GM18507 (cell line): ENCODE measurements at regions not wholly inside any gene's neighbourhood (a gene's known extent, or its start where the extent isn't known, plus 50 kb on each side); places are given as distances from the start of the nearest gene placed in this dataset.
"Not testable (repeated sequence)": the region's sequence is repeated elsewhere in the genome, so short reads cannot be mapped to it uniquely, and the experiment has no call there.

Experiments used
- DNase-seq: peaks from one replicate; pipeline ENCODE4 v3.0.0; 2011; ENCODE audit warnings: low read depth; ENCODE audit not compliant: insufficient read length; ENCODE audit errors: extremely low spot score
- FAIRE-seq: peaks from 2 replicates; lab custom pipeline; 2011; peaks lifted over from hg19 to GRCh38; lab: Jason Lieb, UNC

- DNase-seq, result no peak
- FAIRE-seq, result no peak
These were observed 172.4 kb downstream of the PSMG1 start for GRCh38 chr21:39010629-39011404.

DNA sequence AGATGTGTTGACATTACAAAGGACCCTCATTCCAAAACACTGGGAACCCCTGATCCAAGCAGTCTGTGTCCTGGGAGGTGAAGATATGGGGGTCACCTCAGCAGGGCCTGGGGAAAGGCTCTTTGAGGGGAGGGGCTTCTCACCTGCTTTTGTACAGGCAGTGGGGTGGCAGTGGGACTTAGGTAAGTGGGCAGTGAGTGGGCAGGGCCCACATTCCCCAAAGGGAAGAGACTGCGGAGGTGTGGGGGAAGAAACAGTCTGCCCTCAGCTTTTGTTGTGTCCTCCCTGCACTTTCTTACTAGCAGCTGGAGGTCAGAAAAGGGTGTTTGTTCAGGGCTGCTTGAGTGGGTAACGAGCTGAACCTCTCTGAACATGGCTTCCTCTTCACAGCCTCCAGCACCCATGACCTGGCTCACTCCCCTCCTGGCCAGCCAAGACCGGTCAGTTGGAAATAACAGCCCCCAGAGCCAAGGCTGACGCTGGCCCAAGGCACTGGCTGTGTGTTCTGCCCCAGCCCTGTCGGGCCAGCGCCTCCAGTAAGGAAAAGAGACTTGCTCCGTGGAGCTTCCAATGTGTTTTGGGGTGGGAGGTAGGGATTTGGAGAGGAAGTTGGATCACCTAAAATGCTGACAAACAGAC lies 173.5 kb downstream of the PSMG1 start:
- FAIRE-seq, result no peak

GRCh38 chr21:39007985-39008384 lies 175.3 kb downstream of the PSMG1 start:
- FAIRE-seq (no peak), DNase-seq (no peak)

More for the DNA sequence above, 173.5 kb downstream of the PSMG1 start:
- DNase-seq, result no peak

GRCh38 chr21:39007532-39007931 lies 175.7 kb downstream of the PSMG1 start:
- no peak for FAIRE-seq
- DNase-seq, result no peak

DNA sequence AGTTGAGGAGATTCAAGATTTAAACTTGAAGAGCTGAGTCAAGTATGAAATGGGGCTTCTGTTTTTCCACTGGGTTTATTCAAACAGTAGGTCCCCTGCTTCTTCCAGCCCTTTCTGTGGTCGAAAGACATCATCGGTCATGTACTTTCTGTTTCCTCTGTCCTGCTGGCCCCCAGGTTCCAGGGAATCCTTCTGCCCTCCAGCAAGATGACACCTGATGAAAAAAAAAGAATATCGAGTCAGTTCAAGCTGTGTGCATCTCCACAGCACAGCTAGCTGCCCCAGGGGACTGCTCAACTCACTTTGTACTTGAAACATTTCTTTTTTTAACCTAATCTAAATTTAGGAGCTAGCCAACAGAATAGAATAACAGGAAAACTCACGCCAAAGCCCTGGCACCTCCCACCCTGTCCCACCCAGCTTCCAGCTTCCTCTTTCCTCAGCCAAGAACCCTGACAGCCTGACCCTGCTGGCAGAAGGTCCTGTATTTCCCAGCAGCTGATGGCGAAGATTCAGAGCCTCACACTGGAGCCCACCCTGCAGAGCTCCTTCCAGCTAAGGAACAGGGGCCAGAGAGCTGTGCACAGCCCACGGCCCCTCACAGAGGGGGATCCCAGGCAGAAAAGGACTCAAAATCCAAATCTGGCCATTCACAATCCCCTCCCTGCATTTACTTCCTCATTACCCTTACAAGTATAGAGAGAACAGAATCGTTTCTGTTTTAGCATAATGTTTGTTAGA lies 176.5 kb downstream of the PSMG1 start:
- FAIRE-seq, result no peak

GRCh38 chr21:39005502-39005787 lies 177.8 kb downstream of the PSMG1 start:
- FAIRE-seq (no peak), DNase-seq (no peak)

More for the DNA sequence above, 176.5 kb downstream of the PSMG1 start:
- DNase-seq, result no peak

DNA sequence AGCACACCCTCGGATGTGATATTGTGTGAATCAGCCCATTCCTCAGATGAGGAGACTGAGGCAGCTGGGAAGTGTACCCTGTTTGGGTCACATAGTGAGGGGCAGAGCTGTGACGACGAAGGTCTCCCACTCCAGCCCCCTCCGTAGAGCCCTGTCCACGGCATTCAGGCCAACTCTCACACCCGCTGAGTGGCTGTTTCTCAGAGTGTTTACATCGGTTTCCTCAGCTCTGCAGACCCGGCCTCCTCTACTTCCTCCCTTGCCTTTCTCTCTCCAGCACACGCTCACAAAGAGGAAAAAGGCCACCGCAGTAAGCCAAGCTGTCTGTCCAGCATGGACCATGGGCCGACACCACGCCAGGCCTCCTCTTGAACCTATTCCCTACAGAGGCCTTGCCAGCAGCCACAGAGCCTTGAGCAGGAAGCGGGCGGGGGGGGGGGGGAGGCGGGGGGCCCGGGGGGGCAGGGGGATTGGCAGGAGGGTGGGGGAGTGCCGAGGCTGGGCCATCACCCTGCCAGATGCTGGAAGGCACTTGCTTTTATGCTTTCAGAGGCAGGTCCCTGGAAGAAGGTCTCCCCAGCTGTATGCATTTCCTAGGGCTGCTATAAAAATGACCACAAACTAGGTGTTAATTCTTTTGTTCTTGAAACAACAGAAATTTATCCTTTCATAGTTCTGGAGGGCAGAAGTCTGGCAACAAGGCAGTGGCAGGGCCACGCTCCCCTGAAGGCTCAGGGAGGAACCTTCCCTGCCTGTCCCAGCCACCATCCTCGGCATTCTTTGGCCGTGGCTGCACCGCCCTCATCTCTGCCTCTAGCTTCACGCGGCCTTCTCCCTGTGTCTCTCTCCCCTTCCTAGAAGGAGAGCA lies 178.4 kb downstream of the PSMG1 start:
- no peak for FAIRE-seq
- no peak for DNase-seq

- no peak for DNase-seq
These were observed 179.1 kb downstream of the PSMG1 start for GRCh38 chr21:39003982-39004633.

DNA sequence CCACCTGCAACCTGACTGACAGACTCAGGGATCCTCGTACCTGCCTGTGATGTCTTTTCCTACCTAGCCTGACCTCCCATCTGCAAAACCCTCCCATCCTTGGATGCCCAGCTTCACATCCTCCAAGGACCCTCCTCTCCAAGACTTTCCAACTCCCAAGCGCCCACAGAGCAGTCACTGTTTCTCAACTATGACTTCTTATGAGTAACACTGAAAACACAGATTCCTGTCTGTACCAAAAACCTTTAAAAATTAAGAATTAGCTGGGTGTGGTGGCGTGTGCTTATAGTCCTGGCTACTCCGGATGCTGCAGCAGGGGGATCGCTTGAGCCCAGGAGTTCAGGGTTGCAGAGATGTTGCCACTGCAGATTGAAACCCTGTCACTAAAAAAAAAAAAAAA lies 181.9 kb downstream of the PSMG1 start:
- no peak for FAIRE-seq

More at GRCh38 chr21:39003982-39004633, 179.1 kb downstream of the PSMG1 start:
- FAIRE-seq, result no peak

GRCh38 chr21:39000496-39000895 lies 182.8 kb downstream of the PSMG1 start:
- no peak for DNase-seq
- FAIRE-seq, result no peak

More for the DNA sequence above, 181.9 kb downstream of the PSMG1 start:
- no peak for DNase-seq

- DNase-seq, result no peak
- FAIRE-seq, result no peak
These were observed 184.1 kb downstream of the PSMG1 start for GRCh38 chr21:38999161-38999560.

GRCh38 chr21:38998281-38998680 lies 185.0 kb downstream of the PSMG1 start:
- FAIRE-seq, DNase-seq: not testable (repeated sequence)

DNA sequence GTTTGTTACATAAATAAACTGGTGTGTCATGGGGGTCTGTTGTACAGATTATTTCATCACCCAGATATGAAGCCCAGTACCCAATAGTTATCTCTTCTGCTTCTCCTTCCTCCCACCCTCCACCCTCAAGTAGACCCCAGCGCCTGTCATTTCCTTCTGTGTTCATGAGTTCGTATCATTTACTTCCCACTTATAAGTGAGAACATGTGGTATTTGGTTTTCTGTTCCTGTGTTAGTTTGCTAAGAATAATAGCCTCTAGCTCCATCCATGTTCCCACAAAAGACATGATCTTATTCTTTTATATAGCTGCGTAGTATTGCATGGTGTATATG lies 185.4 kb downstream of the PSMG1 start:
- DNase-seq, FAIRE-seq: not testable (repeated sequence)

DNA sequence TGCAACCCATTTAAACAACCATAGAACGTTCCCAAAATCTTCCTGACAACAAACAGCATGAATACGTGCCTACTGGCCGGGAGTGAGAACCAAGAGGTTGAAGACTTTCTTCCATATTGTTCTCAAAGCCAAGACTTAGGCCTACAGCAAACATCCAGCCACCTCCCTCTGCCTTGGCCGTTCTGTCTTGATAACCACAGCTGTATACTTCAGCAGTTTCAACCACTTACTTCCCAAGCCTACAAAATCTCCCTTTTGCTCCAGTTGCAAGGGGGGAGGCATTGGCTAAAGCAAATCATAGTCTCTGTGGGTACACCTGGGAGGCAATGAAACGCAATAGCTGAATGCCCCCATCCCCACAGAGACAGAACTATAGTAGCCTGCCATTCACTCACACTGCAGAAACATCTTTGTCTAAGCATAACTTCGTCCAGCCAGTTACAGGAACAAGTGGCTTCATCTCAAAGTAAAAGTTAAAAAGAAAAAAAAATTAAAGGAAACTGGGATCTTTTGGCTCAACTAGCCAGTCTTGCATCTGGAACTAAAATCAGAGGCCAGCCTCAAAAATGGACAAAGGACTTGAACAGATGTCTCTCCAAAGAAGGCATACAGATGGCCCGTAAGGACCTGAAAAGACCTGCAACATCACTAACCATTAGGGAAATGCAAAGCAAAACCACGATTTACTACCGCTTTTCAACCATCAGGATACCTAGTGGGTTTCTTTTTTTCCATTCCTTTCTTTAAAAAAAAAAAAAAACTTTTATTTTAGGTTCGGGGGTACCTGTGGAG lies 186.0 kb downstream of the PSMG1 start:
- no peak for DNase-seq
- FAIRE-seq, result no peak

DNA sequence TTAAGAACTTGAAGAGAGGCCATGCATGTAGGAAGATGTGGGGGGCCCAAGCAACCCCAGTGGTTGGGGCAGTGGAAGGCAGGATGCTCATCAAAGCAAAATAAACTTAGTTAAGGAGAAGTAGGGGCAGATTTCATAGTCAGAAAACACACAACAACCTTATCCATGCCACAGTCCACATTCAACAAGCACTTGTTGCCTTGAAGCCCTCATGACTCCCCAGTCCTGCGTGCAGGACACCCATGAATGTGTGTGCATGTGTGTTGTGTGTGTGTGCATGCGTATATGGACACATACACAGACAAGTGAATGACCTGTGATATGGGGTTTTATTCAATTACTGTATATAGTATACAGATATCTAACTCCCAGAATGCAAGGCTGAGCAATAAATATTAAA lies 186.9 kb downstream of the PSMG1 start:
- FAIRE-seq (no peak), DNase-seq (no peak)

DNA sequence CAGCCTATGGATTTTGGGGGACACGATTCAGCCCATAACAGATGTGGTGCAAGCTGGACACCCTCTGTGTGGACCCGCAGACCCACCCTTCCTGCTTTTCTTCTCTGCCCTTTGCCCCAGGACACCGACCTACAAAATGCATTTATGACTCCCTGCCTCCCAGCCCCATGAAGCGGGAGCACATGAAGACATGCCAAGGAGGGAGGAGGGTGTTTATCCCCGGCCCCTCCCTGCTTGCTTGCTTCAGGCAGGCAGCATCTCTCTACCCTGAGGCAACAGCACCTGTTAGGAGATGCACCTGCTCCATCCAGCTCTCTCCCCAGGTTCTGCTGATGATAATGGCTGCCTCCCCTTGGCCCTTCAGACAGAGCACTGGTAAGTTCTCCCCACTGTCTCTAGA lies 187.5 kb downstream of the PSMG1 start:
- FAIRE-seq, result no peak
- DNase-seq, result no peak

GRCh38 chr21:38995071-38995669 lies 188.1 kb downstream of the PSMG1 start:
- no peak for DNase-seq
- FAIRE-seq, result no peak

GRCh38 chr21:38994042-38994441 lies 188.3 kb downstream of the ETS2 start:
- DNase-seq, result no peak

More at GRCh38 chr21:38994042-38994441, 188.3 kb downstream of the ETS2 start:
- FAIRE-seq, result no peak
